Fibroblast of lung (primary cell): ENCODE measurements at regions not wholly inside any gene's neighbourhood (a gene's known extent, or its start where the extent isn't known, plus 50 kb on each side); places are given as distances from the start of the nearest gene placed in this dataset.

ENCODE experiments used
- EZH2 ChIP-seq: IDR thresholded peaks from 2 replicates; pipeline ENCODE4 v1.5.1; 2012; ENCODE audit warnings: low read length, control low read depth, mild to moderate bottlenecking; ENCODE audit errors: missing control alignments
- TF ChIP-seq, protein P1 (sequence below), 2 donors: IDR thresholded peaks in 1 of 2; conservative IDR thresholded peaks in 1 of 2; 1 replicate in 1 of 2; 2 replicates in 1 of 2; pipeline ENCODE4 v1.5.1; 2011 to 2012; ENCODE audit warnings: low read length in 2 of 2, control low read depth in 1 of 2, inconsistent platforms in 1 of 2, low read depth in 1 of 2, mild to moderate bottlenecking in 1 of 2

DNA sequence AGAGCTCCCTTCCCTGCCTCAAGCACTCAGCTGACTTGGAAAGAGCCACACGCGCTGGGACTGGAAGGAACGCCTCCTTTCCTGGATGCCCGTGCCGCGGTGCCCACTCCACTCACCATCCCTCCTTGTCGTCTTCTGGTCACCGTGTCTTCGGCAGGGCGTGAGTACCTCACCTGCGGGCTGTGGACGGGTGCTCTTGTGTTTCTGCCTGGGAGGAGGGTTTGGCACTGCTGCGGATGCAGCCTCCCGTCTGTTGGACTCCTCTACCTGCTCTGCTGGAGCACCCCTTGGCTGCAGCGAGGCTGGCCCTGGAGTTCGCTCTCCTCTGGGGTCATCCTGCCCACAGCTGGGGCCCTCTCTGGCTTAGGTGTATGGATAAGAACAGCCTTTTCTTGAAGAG lies 612.7 kb downstream of the BRD1 start:
- TF ChIP-seq, protein P1, sequence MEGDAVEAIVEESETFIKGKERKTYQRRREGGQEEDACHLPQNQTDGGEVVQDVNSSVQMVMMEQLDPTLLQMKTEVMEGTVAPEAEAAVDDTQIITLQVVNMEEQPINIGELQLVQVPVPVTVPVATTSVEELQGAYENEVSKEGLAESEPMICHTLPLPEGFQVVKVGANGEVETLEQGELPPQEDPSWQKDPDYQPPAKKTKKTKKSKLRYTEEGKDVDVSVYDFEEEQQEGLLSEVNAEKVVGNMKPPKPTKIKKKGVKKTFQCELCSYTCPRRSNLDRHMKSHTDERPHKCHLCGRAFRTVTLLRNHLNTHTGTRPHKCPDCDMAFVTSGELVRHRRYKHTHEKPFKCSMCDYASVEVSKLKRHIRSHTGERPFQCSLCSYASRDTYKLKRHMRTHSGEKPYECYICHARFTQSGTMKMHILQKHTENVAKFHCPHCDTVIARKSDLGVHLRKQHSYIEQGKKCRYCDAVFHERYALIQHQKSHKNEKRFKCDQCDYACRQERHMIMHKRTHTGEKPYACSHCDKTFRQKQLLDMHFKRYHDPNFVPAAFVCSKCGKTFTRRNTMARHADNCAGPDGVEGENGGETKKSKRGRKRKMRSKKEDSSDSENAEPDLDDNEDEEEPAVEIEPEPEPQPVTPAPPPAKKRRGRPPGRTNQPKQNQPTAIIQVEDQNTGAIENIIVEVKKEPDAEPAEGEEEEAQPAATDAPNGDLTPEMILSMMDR (conservative IDR thresholded peaks at IDR 0.05 in 1 of 2, IDR thresholded peaks at IDR 0.05 in 1 of 2; ENCODE audit: low read depth in 1 of 2, low read length in 2 of 2), result no peak
- TF ChIP-seq EZH2, result no peak
